ENCODE measurements at regions not wholly inside any gene's neighbourhood (a gene's known extent, or its start where the extent isn't known, plus 50 kb on each side); places are given as distances from the start of the nearest gene placed in this dataset.

DNA sequence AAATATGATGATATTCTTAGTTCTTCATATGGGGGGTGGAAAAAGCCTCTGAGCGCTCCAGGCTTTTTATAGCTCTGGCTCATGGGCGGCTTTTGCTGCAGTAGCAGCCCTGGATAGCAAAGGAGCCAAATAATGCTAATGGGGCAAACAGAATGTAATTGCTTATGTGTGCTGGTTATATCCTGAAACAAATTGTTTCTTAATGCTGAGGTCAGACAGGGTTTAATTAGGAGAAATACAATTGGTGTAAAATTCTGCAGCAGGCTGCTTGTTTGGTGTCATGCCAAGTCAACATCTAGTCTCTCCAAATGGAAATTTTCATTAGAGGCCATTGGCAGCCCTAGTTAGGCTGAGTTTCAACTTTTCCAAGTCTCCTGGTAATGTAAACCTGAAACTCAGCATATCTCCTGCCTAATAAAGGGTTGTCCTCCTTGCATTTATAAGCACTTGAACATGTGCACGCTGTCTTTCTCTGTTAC lies 530.1 kb upstream of the NOX3 start:
- TF ChIP-seq, protein P1, sequence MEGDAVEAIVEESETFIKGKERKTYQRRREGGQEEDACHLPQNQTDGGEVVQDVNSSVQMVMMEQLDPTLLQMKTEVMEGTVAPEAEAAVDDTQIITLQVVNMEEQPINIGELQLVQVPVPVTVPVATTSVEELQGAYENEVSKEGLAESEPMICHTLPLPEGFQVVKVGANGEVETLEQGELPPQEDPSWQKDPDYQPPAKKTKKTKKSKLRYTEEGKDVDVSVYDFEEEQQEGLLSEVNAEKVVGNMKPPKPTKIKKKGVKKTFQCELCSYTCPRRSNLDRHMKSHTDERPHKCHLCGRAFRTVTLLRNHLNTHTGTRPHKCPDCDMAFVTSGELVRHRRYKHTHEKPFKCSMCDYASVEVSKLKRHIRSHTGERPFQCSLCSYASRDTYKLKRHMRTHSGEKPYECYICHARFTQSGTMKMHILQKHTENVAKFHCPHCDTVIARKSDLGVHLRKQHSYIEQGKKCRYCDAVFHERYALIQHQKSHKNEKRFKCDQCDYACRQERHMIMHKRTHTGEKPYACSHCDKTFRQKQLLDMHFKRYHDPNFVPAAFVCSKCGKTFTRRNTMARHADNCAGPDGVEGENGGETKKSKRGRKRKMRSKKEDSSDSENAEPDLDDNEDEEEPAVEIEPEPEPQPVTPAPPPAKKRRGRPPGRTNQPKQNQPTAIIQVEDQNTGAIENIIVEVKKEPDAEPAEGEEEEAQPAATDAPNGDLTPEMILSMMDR (IDR thresholded peaks at IDR 0.05; ENCODE audit: insufficient read depth, low read depth, low read length, missing control alignments) = no peak
- H3K4me3 ChIP-seq (ENCODE audit: low read depth, low read length) = no peak overlapping the region
- no peak for DNase-seq (ENCODE audit: low read depth)

DNA sequence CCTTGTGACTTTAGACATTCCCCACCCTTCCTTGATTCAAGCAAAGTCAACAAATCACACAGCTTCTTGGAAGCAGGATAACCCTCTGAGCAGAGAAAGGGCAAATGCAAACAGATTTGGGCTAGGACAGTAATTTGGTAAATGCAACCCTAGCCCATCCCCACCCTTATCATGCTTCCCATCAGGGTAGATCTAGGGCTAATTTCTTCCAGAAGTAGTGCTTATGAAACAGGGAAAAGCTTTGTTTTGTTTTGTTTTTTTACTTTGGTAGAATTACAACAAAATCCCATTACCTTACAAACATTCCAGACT lies 525.1 kb upstream of the NOX3 start:
- TF ChIP-seq, protein P1 (IDR thresholded peaks at IDR 0.05; ENCODE audit: insufficient read depth, low read depth, low read length, missing control alignments) = no peak
- no peak overlapping the region for H3K4me3 ChIP-seq (ENCODE audit: low read depth, low read length)
- DNase-seq (ENCODE audit: low read depth) = no peak

DNA sequence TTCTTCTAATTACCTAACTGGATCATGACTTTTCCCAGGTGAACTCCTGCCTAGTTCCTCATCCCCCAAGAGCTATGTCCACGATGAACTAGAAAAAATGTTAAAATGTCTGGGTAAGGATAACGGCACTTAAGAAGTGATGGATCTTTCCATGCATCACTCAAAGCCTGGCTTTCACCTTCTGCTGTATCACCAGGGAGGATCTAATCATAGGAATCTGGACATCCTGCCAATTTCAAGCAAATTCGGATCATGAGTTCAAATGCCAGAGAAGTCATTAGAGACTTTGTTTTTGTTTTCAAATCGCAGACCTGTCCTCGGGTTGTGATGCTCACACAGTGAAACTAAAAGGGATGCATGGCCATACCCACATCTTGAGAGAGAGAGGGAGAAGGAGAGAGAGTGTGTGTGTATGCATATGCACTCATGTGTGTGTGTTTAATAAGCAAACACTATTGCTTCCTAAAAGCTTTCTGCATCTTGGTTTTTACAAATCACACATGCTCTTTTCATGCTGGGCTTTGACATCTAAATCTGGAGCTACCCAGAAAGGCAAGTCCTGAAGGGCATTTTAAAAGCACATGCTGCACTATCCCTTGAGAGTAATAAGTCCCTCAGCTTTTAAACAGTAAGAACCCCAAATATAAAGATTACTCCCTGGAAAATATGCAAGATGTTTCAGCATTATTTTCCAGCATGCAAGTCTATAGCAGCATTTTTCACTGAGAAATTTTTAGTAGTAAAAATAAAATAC lies 524.6 kb upstream of the NOX3 start:
- no peak for DNase-seq (ENCODE audit: low read depth)
- TF ChIP-seq, protein P1 (IDR thresholded peaks at IDR 0.05; ENCODE audit: insufficient read depth, low read depth, low read length, missing control alignments) = no peak
- no peak overlapping the region for H3K4me3 ChIP-seq (ENCODE audit: low read depth, low read length)

DNA sequence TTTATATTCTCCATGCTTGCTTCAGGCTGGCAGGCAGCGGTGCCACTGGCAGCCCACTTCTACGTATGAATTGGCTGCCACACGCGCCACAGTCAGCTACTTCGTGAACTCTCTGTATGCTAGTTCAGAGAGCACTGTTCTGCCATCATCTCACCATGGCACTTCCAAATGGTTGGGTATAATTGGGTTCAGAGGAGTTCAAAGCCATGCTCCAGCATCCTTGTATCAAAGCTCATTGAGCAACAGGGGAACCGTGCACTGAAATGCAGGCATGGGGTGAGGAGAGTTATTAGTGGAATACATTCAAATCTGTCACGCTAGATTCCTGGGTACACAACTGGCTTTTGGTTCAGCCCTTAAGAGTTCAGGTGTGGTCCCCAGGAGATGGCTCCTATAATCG lies 519.9 kb upstream of the NOX3 start:
- TF ChIP-seq, protein P1 (IDR thresholded peaks at IDR 0.05; ENCODE audit: insufficient read depth, low read depth, low read length, missing control alignments) = no peak
- no peak overlapping the region for H3K4me3 ChIP-seq (ENCODE audit: low read depth, low read length)
- no peak for DNase-seq (ENCODE audit: low read depth)

DNA sequence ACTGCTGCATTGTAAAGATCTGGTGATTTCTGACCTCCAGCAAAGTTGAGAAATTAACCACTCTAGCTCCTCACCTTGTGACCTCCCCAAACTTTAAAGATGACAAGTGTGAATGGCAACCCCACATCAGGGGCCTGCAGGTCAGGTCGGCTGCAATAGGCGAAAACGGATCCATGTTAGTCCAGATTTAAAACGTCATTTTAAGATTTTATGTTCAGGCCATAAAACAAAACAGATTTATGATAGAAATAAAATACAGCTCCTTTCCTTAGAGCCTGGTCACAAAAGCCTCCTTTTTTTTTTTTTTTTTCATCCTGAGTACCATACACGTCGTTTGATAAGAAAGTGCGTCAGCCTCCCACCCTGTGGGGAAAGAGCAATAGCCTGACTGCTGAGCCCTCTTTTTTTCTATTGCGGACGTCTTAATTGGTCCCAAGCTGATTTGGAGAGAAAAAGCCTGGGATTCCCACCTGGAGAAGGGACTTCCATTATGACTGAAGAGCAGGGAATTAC lies 519.2 kb upstream of the NOX3 start:
- no peak overlapping the region for H3K4me3 ChIP-seq (ENCODE audit: low read depth, low read length)
- no peak for DNase-seq (ENCODE audit: low read depth)
- TF ChIP-seq, protein P1 (IDR thresholded peaks at IDR 0.05; ENCODE audit: insufficient read depth, low read depth, low read length, missing control alignments) = no peak

DNA sequence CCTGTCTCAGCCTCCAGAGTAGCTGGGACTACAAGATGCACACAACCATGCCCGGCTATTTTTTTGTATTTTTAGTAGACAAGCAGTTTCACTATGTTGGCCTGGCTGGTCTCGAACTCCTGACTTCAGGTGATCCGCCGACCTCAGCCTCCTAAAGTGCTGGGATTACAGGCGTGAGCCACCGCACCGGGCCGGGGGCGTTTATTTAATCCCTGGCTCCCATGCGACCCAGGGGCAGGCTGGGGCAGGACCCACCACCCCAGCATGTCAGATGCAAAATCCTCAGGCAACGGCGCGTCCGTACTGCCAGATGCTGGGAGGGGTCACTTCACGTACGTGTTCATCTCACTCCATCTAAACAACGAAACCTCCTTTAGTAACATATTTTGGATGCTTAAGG lies 518.7 kb upstream of the NOX3 start:
- H3K4me3 ChIP-seq (ENCODE audit: low read depth, low read length) = no peak overlapping the region
- no peak for DNase-seq (ENCODE audit: low read depth)
- TF ChIP-seq, protein P1 (IDR thresholded peaks at IDR 0.05; ENCODE audit: insufficient read depth, low read depth, low read length, missing control alignments) = no peak
